ENCODE measurements at regions not wholly inside any gene's neighbourhood (a gene's known extent, or its start where the extent isn't known, plus 50 kb on each side); places are given as distances from the start of the nearest gene placed in this dataset.

- TF ChIP-seq CTCF (IDR thresholded peaks at IDR 0.05), result no peak
- TF ChIP-seq POLR2A (IDR thresholded peaks at IDR 0.05), result no peak
These were observed 72.4 kb downstream of the MFAP3 start for GRCh38 chr5:154111214-154111613.
